ENCODE measurements at regions not wholly inside any gene's neighbourhood (a gene's known extent, or its start where the extent isn't known, plus 50 kb on each side); places are given as distances from the start of the nearest gene placed in this dataset.

- DNase-seq = no peak
Observed at GRCh38 chr3:176697284-176697889, 499.9 kb downstream of the TBL1XR1 start.

GRCh38 chr3:176696816-176697215, 500.5 kb downstream of the TBL1XR1 start:
- DNase-seq = no peak

- DNase-seq = no peak
Observed at GRCh38 chr3:176692966-176693785, 504.1 kb downstream of the TBL1XR1 start.

GRCh38 chr3:176692199-176692965, 504.9 kb downstream of the TBL1XR1 start:
- DNase-seq = no peak

- DNase-seq = no peak
Observed at GRCh38 chr3:176690083-176690869, 507.0 kb downstream of the TBL1XR1 start.

- no peak for DNase-seq
Observed at GRCh38 chr3:176687754-176688153, 509.5 kb downstream of the TBL1XR1 start.

- DNase-seq = no peak
Observed at GRCh38 chr3:176683382-176683781, 513.9 kb downstream of the TBL1XR1 start.

GRCh38 chr3:176663837-176664831, 533.1 kb downstream of the TBL1XR1 start:
- DNase-seq = no peak

- no peak for DNase-seq
Observed at GRCh38 chr3:176663387-176663786, 533.9 kb downstream of the TBL1XR1 start.

GRCh38 chr3:176661432-176661964, 535.8 kb downstream of the TBL1XR1 start:
- no peak for DNase-seq

- no peak for DNase-seq
Observed at GRCh38 chr3:176655404-176656094, 541.7 kb downstream of the TBL1XR1 start.

- DNase-seq = no peak
Observed at GRCh38 chr3:176651622-176652021, 545.7 kb downstream of the TBL1XR1 start.

- DNase-seq = no peak
Observed at GRCh38 chr3:176650478-176650877, 546.8 kb downstream of the TBL1XR1 start.

GRCh38 chr3:176647987-176648386, 549.3 kb downstream of the TBL1XR1 start:
- no peak for DNase-seq

GRCh38 chr3:176633511-176633910, 563.8 kb downstream of the TBL1XR1 start:
- no peak for DNase-seq

GRCh38 chr3:176632925-176633324, 564.4 kb downstream of the TBL1XR1 start:
- no peak for DNase-seq

- no peak for DNase-seq
Observed at GRCh38 chr3:176631165-176631564, 566.1 kb downstream of the TBL1XR1 start.

GRCh38 chr3:176628101-176628639, 569.1 kb downstream of the TBL1XR1 start:
- DNase-seq = no peak

- no peak for DNase-seq
Observed at GRCh38 chr3:176623468-176624150, 573.7 kb downstream of the TBL1XR1 start.

- no peak for DNase-seq
Observed at GRCh38 chr3:176619833-176620232, 577.4 kb downstream of the TBL1XR1 start.
